ENCODE measurements at regions not wholly inside any gene's neighbourhood (a gene's known extent, or its start where the extent isn't known, plus 50 kb on each side); places are given as distances from the start of the nearest gene placed in this dataset.
"Not testable (repeated sequence)": the region's sequence is repeated elsewhere in the genome, so short reads cannot be mapped to it uniquely, and the experiment has no call there.

DNA sequence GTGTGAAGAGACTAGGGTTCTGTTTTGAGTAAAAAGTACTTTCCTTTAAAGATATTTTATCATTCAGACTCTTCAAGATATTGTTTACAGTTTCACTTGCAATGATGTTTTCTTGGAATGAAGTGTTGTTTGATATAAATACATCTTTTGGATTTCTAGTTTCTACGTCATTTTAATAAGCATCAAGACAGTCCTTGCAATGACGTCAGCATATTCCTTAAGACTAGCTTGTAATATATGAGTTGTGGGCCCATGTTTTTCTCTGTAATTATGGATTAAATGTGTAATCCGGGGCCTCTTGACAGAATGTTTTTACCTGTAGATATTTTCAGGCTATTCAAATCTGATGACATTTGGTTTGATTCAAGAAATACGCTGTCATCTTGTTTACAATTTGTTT lies 66.1 kb downstream of the RBMX2 start:
- H3K9me3 ChIP-seq (ENCODE audit: control insufficient read depth, insufficient read depth, low read length), result no peaks in the 10 kb centered on the region
- H3K4me1 ChIP-seq (ENCODE audit: control insufficient read depth, insufficient read depth, low read length), result no peaks in the 10 kb centered on the region
- no peak overlapping the region for H3K4me3 ChIP-seq (ENCODE audit: low read depth, low read length)
- H3K9ac ChIP-seq (ENCODE audit: low read depth, low read length), result no peak overlapping the region
- H3K27me3 ChIP-seq (ENCODE audit: control insufficient read depth, insufficient read depth, low read length), result peaks cover 6% of the 10 kb centered on the region; the same call in 1 of the 2 replicates
- H3K36me3 ChIP-seq (ENCODE audit: control insufficient read depth, insufficient read depth, low read length), result no peaks in the 10 kb centered on the region
- no peak overlapping the region for H3K27ac ChIP-seq (ENCODE audit: low read depth, low read length)

DNA sequence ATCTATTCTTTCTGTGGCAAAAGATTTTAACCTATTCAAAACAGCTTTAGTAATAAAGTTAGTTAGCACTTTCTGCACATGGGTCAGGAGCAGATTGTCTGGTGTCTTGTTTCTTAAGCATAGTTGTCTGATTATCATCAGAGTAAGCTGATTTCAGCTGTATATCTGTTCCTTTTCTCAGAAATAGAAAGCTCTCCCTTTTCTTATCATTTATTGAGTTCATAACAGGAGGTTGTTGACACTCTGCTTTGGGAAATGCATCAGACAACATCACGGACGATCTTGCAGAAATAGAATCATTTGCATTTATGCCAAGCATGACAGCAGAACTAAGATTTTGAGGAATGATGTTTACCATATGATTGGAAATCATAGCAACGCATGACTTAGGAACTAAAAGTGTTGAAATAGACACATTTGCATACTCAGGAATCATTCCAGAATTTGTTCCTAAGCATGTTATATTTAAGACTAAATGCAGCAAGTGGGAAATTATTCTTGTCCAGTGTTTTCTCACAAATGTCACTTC lies 66.7 kb downstream of the RBMX2 start:
- Histone ChIP-seq H3K4me1 (ENCODE audit: control insufficient read depth, insufficient read depth, low read length) (no peaks in the 10 kb centered on the region), H3K36me3 (ENCODE audit: control insufficient read depth, insufficient read depth, low read length) (no peaks in the 10 kb centered on the region), H3K27ac (ENCODE audit: low read depth, low read length) (no peak overlapping the region), H3K4me3 (ENCODE audit: low read depth, low read length) (no peak overlapping the region), H3K27me3 (ENCODE audit: control insufficient read depth, insufficient read depth, low read length) (peaks cover 6% of the 10 kb centered on the region; the same call in 1 of the 2 replicates), H3K9ac (ENCODE audit: low read depth, low read length) (no peak overlapping the region), H3K9me3 (ENCODE audit: control insufficient read depth, insufficient read depth, low read length) (no peaks in the 10 kb centered on the region)

DNA sequence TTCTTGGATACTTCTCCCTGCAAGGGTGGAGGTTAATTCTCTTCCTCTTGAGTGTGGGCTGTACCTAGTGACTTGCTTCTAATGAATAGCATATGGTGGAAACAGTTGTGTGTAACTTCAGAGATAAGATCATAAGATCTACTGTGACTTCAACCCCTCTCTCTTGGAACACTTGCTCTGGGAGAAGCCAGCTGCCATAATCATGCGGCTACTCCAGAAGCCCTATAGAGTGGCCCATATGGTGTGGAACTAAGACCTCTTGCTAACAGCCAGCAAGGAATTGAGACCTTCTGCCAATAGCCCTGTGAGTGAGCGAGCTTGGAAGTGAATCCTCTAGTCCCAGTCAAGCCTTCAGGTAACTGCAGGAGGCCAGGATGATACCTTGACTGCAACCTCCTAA lies 81.1 kb downstream of the RBMX2 start:
- no peak overlapping the region for H3K27ac ChIP-seq (ENCODE audit: low read depth, low read length)
- no peaks in the 10 kb centered on the region for H3K36me3 ChIP-seq (ENCODE audit: control insufficient read depth, insufficient read depth, low read length)
- no peaks in the 10 kb centered on the region; the same call in 1 of the 2 replicates for H3K9me3 ChIP-seq (ENCODE audit: control insufficient read depth, insufficient read depth, low read length)
- H3K9ac ChIP-seq (ENCODE audit: low read depth, low read length), result no peak overlapping the region
- peaks cover 3% of the 10 kb centered on the region for H3K27me3 ChIP-seq (ENCODE audit: control insufficient read depth, insufficient read depth, low read length)
- H3K4me1 ChIP-seq (ENCODE audit: control insufficient read depth, insufficient read depth, low read length), result no peaks in the 10 kb centered on the region
- H3K4me3 ChIP-seq (ENCODE audit: low read depth, low read length), result no peak overlapping the region

DNA sequence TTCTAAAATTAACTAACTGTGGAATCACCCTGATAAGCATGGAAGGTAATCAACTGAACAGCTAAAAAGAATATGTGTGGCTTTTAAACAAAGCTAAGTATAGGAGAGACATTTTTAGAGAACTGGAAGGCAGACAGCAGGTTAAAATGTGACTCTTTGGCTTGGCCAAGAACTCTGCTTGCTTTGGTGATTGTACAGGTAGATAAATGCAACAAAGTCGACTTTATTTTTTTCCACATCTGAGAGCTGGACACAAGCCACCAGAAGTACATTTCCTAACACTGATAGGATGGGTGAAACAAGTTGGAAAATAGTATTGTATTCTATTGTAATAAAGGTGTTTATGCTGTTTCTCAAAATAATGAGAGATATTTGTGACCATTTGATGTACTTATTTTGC lies 84.1 kb downstream of the RBMX2 start:
- Histone ChIP-seq H3K27me3 (ENCODE audit: control insufficient read depth, insufficient read depth, low read length) (no peaks in the 10 kb centered on the region; the same call in 1 of the 2 replicates), H3K9ac (ENCODE audit: low read depth, low read length) (no peak overlapping the region), H3K9me3 (ENCODE audit: control insufficient read depth, insufficient read depth, low read length) (no peaks in the 10 kb centered on the region; the same call in 1 of the 2 replicates), H3K36me3 (ENCODE audit: control insufficient read depth, insufficient read depth, low read length) (no peaks in the 10 kb centered on the region), H3K4me1 (ENCODE audit: control insufficient read depth, insufficient read depth, low read length) (no peaks in the 10 kb centered on the region), H3K4me3 (ENCODE audit: low read depth, low read length) (no peak overlapping the region), H3K27ac (ENCODE audit: low read depth, low read length) (no peak overlapping the region)

DNA sequence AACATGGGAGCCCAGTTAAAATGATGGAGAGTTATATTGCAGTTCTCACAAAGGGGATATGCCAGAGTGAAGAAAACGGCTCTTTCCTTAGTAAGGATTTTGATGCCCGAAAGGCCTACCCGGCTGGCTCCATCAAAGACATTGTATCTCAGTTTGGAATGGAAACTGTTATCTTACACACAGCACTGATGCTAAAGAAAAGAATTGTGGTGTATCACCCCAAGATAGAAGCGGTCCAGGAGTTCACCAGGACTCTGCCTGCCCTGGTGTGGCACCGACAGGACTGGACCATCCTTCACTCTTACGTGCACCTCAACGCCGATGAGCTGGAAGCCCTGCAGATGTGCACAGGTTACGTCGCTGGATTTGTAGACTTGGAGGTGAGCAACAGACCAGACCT lies 93.7 kb downstream of the RBMX2 start:
- not testable (repeated sequence) for H3K27me3 ChIP-seq (ENCODE audit: control insufficient read depth, insufficient read depth, low read length)

DNA sequence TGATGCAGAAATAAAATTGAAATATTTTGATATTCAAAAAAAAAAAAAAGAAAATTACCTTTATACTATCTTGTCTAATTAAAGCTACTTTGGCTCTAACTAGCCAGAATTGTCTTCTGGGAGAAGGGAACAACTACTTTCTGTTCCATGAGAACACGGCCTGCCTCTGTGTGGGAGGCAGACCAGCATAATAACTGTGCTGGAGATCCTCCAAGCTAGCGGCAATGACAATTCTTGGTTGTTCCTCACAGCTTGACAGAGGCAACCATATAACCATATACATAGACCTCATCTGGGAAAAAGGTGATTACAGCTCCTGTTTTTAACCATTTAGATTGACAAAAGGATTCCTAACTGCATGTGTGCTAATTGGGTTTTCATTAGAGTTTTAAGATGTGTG lies 95.7 kb downstream of the RBMX2 start:
- Histone ChIP-seq H3K36me3 (ENCODE audit: control insufficient read depth, insufficient read depth, low read length) (no peaks in the 10 kb centered on the region), H3K27me3 (ENCODE audit: control insufficient read depth, insufficient read depth, low read length) (no peaks in the 10 kb centered on the region; the same call in 1 of the 2 replicates), H3K9me3 (ENCODE audit: control insufficient read depth, insufficient read depth, low read length) (no peaks in the 10 kb centered on the region), H3K9ac (ENCODE audit: low read depth, low read length) (no peak overlapping the region), H3K4me1 (ENCODE audit: control insufficient read depth, insufficient read depth, low read length) (no peaks in the 10 kb centered on the region), H3K27ac (ENCODE audit: low read depth, low read length) (no peak overlapping the region), H3K4me3 (ENCODE audit: low read depth, low read length) (no peak overlapping the region)

More for the DNA sequence above, 93.7 kb downstream of the RBMX2 start:
- H3K4me3 ChIP-seq (ENCODE audit: low read depth, low read length); H3K4me1 ChIP-seq (ENCODE audit: control insufficient read depth, insufficient read depth, low read length); H3K9ac ChIP-seq (ENCODE audit: low read depth, low read length); H3K9me3 ChIP-seq (ENCODE audit: control insufficient read depth, insufficient read depth, low read length); H3K27ac ChIP-seq (ENCODE audit: low read depth, low read length); H3K36me3 ChIP-seq (ENCODE audit: control insufficient read depth, insufficient read depth, low read length): not testable (repeated sequence)

DNA sequence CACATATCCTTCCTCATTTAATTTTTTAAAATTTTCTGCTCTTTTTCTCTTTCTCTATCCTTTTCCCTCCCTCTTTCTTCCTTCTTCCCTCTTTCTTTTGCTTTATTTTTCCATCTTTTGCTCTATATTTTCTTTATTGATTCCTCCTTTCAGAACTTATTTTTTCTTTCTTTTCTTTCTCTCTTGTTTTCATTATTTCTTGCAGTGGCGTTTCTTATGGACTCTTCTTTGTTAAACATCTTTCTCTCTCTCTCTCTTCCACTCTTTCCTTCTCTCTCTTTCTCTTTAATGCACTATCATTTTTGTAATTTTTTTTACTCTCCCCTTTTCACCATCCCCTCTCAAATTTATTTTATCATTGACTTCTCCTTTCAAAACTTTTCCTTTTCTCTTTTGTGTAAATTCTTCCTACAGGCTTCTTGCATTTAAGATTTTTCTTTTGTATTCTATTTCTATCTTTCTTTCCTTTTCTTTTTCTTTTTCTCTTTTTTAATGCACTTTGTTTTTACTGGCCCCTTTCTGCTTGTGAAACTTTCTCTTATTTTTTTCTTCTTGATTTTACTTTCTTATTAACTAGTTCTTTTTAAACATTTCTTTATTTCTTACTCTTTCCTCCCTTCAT lies 97.0 kb downstream of the RBMX2 start:
- Histone ChIP-seq H3K4me3 (ENCODE audit: low read depth, low read length) (no peak overlapping the region), H3K4me1 (ENCODE audit: control insufficient read depth, insufficient read depth, low read length) (no peaks in the 10 kb centered on the region), H3K36me3 (ENCODE audit: control insufficient read depth, insufficient read depth, low read length) (no peaks in the 10 kb centered on the region), H3K27ac (ENCODE audit: low read depth, low read length) (no peak overlapping the region), H3K9me3 (ENCODE audit: control insufficient read depth, insufficient read depth, low read length) (no peaks in the 10 kb centered on the region), H3K27me3 (ENCODE audit: control insufficient read depth, insufficient read depth, low read length) (no peaks in the 10 kb centered on the region; the same call in 1 of the 2 replicates), H3K9ac (ENCODE audit: low read depth, low read length) (no peak overlapping the region)

DNA sequence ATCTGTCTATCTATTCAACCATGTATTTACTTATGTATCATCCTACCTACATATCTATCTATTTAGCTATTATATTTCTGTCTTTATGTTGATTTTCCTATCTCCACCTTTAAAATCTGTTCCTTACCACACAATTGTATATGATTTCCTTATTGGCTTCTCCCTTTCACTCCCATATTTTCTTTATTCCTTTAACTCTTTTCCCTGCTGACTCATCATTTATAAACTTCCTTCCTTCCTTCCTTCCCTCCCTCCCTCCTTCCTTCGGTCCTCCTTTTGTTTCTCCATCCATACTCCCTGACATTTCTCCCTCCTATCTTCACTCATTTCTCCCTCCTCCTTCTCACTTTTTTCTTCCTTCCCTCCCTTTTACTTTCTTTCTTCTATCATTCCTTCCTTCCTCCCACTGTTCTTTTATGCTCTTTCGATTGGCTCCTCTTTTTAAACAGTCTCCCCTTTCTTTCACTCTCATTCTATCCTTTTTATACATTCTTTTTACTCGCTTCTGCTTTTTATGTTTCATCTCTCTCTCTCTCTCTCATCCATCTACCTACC lies 100.3 kb downstream of the RBMX2 start:
- H3K27me3 ChIP-seq (ENCODE audit: control insufficient read depth, insufficient read depth, low read length), result no peaks in the 10 kb centered on the region; the same call in 1 of the 2 replicates
- no peaks in the 10 kb centered on the region for H3K4me1 ChIP-seq (ENCODE audit: control insufficient read depth, insufficient read depth, low read length)
- no peak overlapping the region for H3K27ac ChIP-seq (ENCODE audit: low read depth, low read length)
- H3K4me3 ChIP-seq (ENCODE audit: low read depth, low read length), result no peak overlapping the region
- no peaks in the 10 kb centered on the region for H3K9me3 ChIP-seq (ENCODE audit: control insufficient read depth, insufficient read depth, low read length)
- H3K9ac ChIP-seq (ENCODE audit: low read depth, low read length), result no peak overlapping the region
- H3K36me3 ChIP-seq (ENCODE audit: control insufficient read depth, insufficient read depth, low read length), result no peaks in the 10 kb centered on the region

DNA sequence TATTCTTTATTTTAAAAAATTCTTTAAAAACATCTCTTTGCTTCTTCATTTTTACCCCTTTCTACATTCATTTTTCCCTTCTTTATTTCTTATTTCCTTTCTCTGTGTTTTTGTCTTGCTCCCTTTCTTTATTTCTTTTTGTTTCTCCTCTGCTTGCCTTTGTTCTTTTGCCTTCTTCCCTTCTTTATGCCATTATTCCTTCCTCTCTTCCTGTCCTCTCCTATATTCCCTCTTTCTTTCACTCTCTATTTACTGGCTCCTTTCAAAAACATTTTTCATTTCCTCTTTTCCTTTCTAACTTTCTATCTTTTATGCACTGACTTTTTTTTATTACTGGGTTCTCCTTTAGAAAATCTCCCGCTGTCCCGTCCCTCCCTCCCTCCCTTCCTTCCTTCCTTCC lies 102.2 kb downstream of the RBMX2 start:
- H3K27me3 ChIP-seq (ENCODE audit: control insufficient read depth, insufficient read depth, low read length), result no peaks in the 10 kb centered on the region; the same call in 1 of the 2 replicates
- no peaks in the 10 kb centered on the region for H3K36me3 ChIP-seq (ENCODE audit: control insufficient read depth, insufficient read depth, low read length)
- no peaks in the 10 kb centered on the region for H3K9me3 ChIP-seq (ENCODE audit: control insufficient read depth, insufficient read depth, low read length)
- no peak overlapping the region for H3K27ac ChIP-seq (ENCODE audit: low read depth, low read length)
- H3K4me3 ChIP-seq (ENCODE audit: low read depth, low read length), result no peak overlapping the region
- H3K9ac ChIP-seq (ENCODE audit: low read depth, low read length), result no peak overlapping the region
- H3K4me1 ChIP-seq (ENCODE audit: control insufficient read depth, insufficient read depth, low read length), result no peaks in the 10 kb centered on the region; the same call in 1 of the 2 replicates

DNA sequence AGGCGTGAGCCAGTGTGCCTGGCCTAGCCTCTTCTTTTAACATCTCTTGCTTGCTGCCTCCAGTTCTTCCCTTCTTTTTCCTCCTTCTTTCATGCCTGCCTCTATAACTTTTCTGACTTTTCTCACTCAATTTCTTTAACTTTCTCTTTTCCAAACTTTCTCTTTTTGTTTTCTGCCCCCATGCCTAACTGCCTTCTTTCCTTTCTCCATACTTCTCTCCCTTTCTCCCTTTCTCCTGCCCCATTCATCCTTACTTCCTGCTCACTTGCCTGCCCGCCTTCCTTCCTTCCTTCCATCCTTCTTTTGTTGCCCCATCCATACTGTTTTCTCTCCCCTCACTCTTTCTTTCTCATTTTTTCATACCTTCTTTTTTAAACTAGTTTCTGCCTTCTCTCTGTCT lies 105.2 kb downstream of the RBMX2 start:
- no peak overlapping the region for H3K4me3 ChIP-seq (ENCODE audit: low read depth, low read length)
- no peaks in the 10 kb centered on the region for H3K9me3 ChIP-seq (ENCODE audit: control insufficient read depth, insufficient read depth, low read length)
- no peaks in the 10 kb centered on the region for H3K27me3 ChIP-seq (ENCODE audit: control insufficient read depth, insufficient read depth, low read length)
- H3K9ac ChIP-seq (ENCODE audit: low read depth, low read length), result no peak overlapping the region
- peaks cover 7% of the 10 kb centered on the region; the same call in 1 of the 2 replicates for H3K4me1 ChIP-seq (ENCODE audit: control insufficient read depth, insufficient read depth, low read length)
- no peaks in the 10 kb centered on the region for H3K36me3 ChIP-seq (ENCODE audit: control insufficient read depth, insufficient read depth, low read length)
- no peak overlapping the region for H3K27ac ChIP-seq (ENCODE audit: low read depth, low read length)

DNA sequence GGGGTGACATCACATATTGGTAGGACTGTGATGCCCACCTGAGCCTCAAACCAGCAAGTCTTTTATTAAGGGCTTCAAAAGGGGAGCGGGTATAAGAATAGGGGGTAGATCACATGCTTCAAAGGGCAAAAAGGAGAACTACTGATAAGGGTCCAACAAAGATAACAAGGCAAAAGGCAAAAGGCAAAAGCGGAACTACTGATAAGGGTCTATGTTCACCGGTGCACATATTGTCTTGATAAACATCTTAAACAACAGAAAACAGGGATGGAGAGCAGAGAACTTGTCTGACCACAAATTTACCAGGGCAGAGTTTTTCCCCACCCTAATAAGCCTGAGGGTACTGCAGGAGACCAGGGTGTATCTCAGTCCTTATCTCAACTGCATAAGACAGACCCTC lies 110.7 kb downstream of the RBMX2 start:
- not testable (repeated sequence) for H3K27me3 ChIP-seq (ENCODE audit: control insufficient read depth, insufficient read depth, low read length); H3K36me3 ChIP-seq (ENCODE audit: control insufficient read depth, insufficient read depth, low read length); H3K4me3 ChIP-seq (ENCODE audit: low read depth, low read length); H3K9ac ChIP-seq (ENCODE audit: low read depth, low read length); H3K27ac ChIP-seq (ENCODE audit: low read depth, low read length); H3K9me3 ChIP-seq (ENCODE audit: control insufficient read depth, insufficient read depth, low read length)
- peaks cover 13% of the 10 kb centered on the region for H3K4me1 ChIP-seq (ENCODE audit: control insufficient read depth, insufficient read depth, low read length)

Measured in HUES48 (cell line).